ENCODE measurements at regions not wholly inside any gene's neighbourhood (a gene's known extent, or its start where the extent isn't known, plus 50 kb on each side); places are given as distances from the start of the nearest gene placed in this dataset.

- TF ChIP-seq TAF1 (IDR thresholded peaks at IDR 0.05; ENCODE audit: borderline replicate concordance, low read depth, low read length) (no peak), POLR2AphosphoS5 (IDR thresholded peaks at IDR 0.05; ENCODE audit: low read depth, low read length) (no peak)
Measured at GRCh38 chr1:212532469-212533147, 76.0 kb upstream of the ATF3 start.
